H1 (cell line): ENCODE measurements at regions not wholly inside any gene's neighbourhood (a gene's known extent, or its start where the extent isn't known, plus 50 kb on each side); places are given as distances from the start of the nearest gene placed in this dataset.

Source experiments
- CTCF ChIA-PET: fragments of 300-600 bp; sonication (Branson Sonifier 250); formaldehyde crosslinking; loops from one replicate; lab custom pipeline; 2021; ENCODE audit not compliant: partially characterized antibody; lab: Charles Lee
- POLR2A ChIA-PET: fragments of 300-600 bp; sonication (Branson Sonifier 250); formaldehyde crosslinking; loops from one replicate; lab custom pipeline; 2021; ENCODE audit warnings: inconsistent platforms; ENCODE audit not compliant: partially characterized antibody; lab: Charles Lee
- DNase-seq, 2 experiments: peaks; one replicate each; pipeline versions ENCODE4 v3.0.0 to v3.0.0-alpha.2; 2010 to 2022; ENCODE audit warnings: low spot score in 2 of 2, low read depth in 1 of 2, mixed read lengths in 1 of 2
- FAIRE-seq: peaks from 2 replicates; lab custom pipeline; 2011; peaks lifted over from hg19 to GRCh38; lab: Jason Lieb, UNC
- H2AFZ ChIP-seq: 2 replicates; pipeline ENCODE4 v1.8.1; 2012; ENCODE audit warnings: low read length, inconsistent platforms
- H2AK5ac ChIP-seq: 2 replicates; pipeline ENCODE4 v1.6.1; 2013; ENCODE audit warnings: low read depth, low read length
- H2BK120ac ChIP-seq: replicated peaks from 2 replicates; pipeline ENCODE3; 2013; ENCODE audit warnings: low read depth, low read length, inconsistent platforms
- H2BK12ac ChIP-seq: 2 replicates; pipeline ENCODE4 v1.6.1; 2013; ENCODE audit warnings: low read depth, low read length
- H2BK15ac ChIP-seq: 2 replicates; pipeline ENCODE4 v1.6.1; 2013; ENCODE audit warnings: low read length
- H2BK20ac ChIP-seq: 2 replicates; pipeline ENCODE4 v1.6.1; 2013; ENCODE audit warnings: low read length
- H2BK5ac ChIP-seq: 2 replicates; pipeline ENCODE4 v1.6.1; 2013; ENCODE audit warnings: low read depth, low read length
- H3K14ac ChIP-seq: 2 replicates; pipeline ENCODE4 v1.6.1; 2013; ENCODE audit warnings: inconsistent platforms; ENCODE audit not compliant: insufficient read length
- H3K18ac ChIP-seq: 2 replicates; pipeline ENCODE4 v1.6.1; 2013; ENCODE audit warnings: low read length; ENCODE audit errors: extremely low read depth
- H3K23ac ChIP-seq: 2 replicates; pipeline ENCODE4 v1.6.1; 2013; ENCODE audit warnings: inconsistent platforms; ENCODE audit not compliant: insufficient read length
- H3K23me2 ChIP-seq: 2 replicates; pipeline ENCODE4 v1.6.1; 2013; ENCODE audit warnings: low read depth, low read length
- H3K27ac ChIP-seq: 2 replicates; pipeline ENCODE4 v1.6.1; 2011; ENCODE audit warnings: low read depth, low read length, inconsistent platforms
- H3K27me3 ChIP-seq, 4 experiments: replicated peaks in 1 of 4; 1 replicate in 1 of 4; 2 replicates in 3 of 4; pipeline versions ENCODE4 v1.6.1 to v1.8.1; 2011 to 2013; ENCODE audit warnings: low read length in 3 of 4, mild to moderate bottlenecking in 3 of 4, inconsistent platforms in 2 of 4, mixed read lengths in 2 of 4, moderate library complexity in 1 of 4; ENCODE audit not compliant: control insufficient read depth in 3 of 4, insufficient read depth in 3 of 4; ENCODE audit errors: extremely low read depth in 1 of 4
- H3K36me3 ChIP-seq, 4 experiments: 2 replicates each; pipeline versions ENCODE4 v1.6.1 to v1.8.1; 2011 to 2013; ENCODE audit warnings: mild to moderate bottlenecking in 4 of 4, low read length in 3 of 4, moderate library complexity in 2 of 4, control low read depth in 1 of 4, inconsistent platforms in 1 of 4; ENCODE audit not compliant: insufficient read depth in 4 of 4, control insufficient read depth in 2 of 4
- H3K4ac ChIP-seq: replicated peaks from 2 replicates; pipeline ENCODE3; 2013; ENCODE audit warnings: low read length, low read depth, mixed read lengths, inconsistent platforms; ENCODE audit not compliant: insufficient read length
- H3K4me1 ChIP-seq, 4 experiments: replicated peaks in 1 of 4; 1 replicate in 1 of 4; 2 replicates in 3 of 4; pipeline versions ENCODE4 v1.6.1 to v1.8.1; 2011 to 2013; ENCODE audit warnings: low read length in 3 of 4, inconsistent platforms in 2 of 4, mixed read lengths in 1 of 4; ENCODE audit not compliant: insufficient read depth in 4 of 4, control insufficient read depth in 3 of 4
- H3K4me2 ChIP-seq, 2 experiments: 2 replicates each; pipeline versions ENCODE4 v1.6.1 to v1.8.1; 2011 to 2013; ENCODE audit warnings: low read depth in 2 of 2, low read length in 2 of 2, control low read depth in 1 of 2, inconsistent platforms in 1 of 2, mild to moderate bottlenecking in 1 of 2; ENCODE audit not compliant: insufficient read depth in 1 of 2
- H3K4me3 ChIP-seq, 4 experiments: fragments of 200-600, 300-600 bp in 1 of 4; sonication (generic), shearing (Covaris generic), sonication (Bioruptor Twin) in 1 of 4; 2 replicates each; pipeline versions ENCODE4 v1.5.1 to v1.8.1; 2011 to 2016; ENCODE audit warnings: low read length in 4 of 4, low read depth in 3 of 4, control low read depth in 2 of 4, inconsistent platforms in 2 of 4, mild to moderate bottlenecking in 2 of 4, mixed read lengths in 1 of 4, moderate library complexity in 1 of 4; ENCODE audit not compliant: insufficient read depth in 2 of 4; ENCODE audit errors: extremely low read depth in 1 of 4
- H3K56ac ChIP-seq: replicated peaks from 2 replicates; pipeline ENCODE3; 2013; ENCODE audit warnings: low read depth, mild to moderate bottlenecking, mixed read lengths, low read length, inconsistent platforms; ENCODE audit not compliant: insufficient read length
- H3K79me1 ChIP-seq: 2 replicates; pipeline ENCODE4 v1.6.1; 2013; ENCODE audit warnings: low read depth, low read length, control low read depth
- H3K79me2 ChIP-seq, 2 experiments: 2 replicates each; pipeline versions ENCODE4 v1.6.1 to v1.8.1; 2012 to 2013; ENCODE audit warnings: low read length in 2 of 2, mild to moderate bottlenecking in 2 of 2, inconsistent platforms in 1 of 2; ENCODE audit not compliant: insufficient read depth in 2 of 2, control insufficient read depth in 1 of 2
- H3K9ac ChIP-seq, 4 experiments: replicated peaks in 1 of 4; 1 replicate in 1 of 4; 2 replicates in 3 of 4; pipeline versions ENCODE4 v1.6.1 to v1.8.1; 2011 to 2013; ENCODE audit warnings: low read depth in 3 of 4, low read length in 3 of 4, control low read depth in 2 of 4, mild to moderate bottlenecking in 2 of 4, moderate library complexity in 2 of 4, inconsistent platforms in 1 of 4; ENCODE audit errors: extremely low read depth in 1 of 4
- H3K9me3 ChIP-seq, 2 experiments: 2 replicates each; pipeline versions ENCODE4 v1.6.1 to v1.8.1; 2012 to 2013; ENCODE audit warnings: mild to moderate bottlenecking in 2 of 2, moderate library complexity in 2 of 2, control low read depth in 1 of 2, inconsistent platforms in 1 of 2, low read depth in 1 of 2, low read length in 1 of 2, mixed read lengths in 1 of 2; ENCODE audit not compliant: insufficient read depth in 2 of 2
- H4K20me1 ChIP-seq, 2 experiments: replicated peaks in 1 of 2; 2 replicates each; pipeline versions ENCODE3 to v1.8.1; 2011 to 2013; ENCODE audit warnings: inconsistent platforms in 2 of 2, low read length in 2 of 2, mild to moderate bottlenecking in 1 of 2; ENCODE audit not compliant: insufficient read depth in 2 of 2, control insufficient read depth in 1 of 2
- H4K5ac ChIP-seq: 2 replicates; pipeline ENCODE4 v1.6.1; 2013; ENCODE audit warnings: low read length, low read depth, mixed read lengths, inconsistent platforms; ENCODE audit not compliant: insufficient read length
- H4K8ac ChIP-seq: 2 replicates; pipeline ENCODE4 v1.8.0; 2013; ENCODE audit warnings: mild to moderate bottlenecking, moderate library complexity, low read length, inconsistent platforms; ENCODE audit not compliant: insufficient read depth; ENCODE audit errors: extremely low read depth
- H4K91ac ChIP-seq: replicated peaks from 2 replicates; pipeline ENCODE3; 2013; ENCODE audit warnings: low read length, mixed read lengths, inconsistent platforms; ENCODE audit not compliant: insufficient read length
- ATF3 ChIP-seq: IDR thresholded peaks from 2 replicates; pipeline ENCODE4 v1.6.1; 2011; ENCODE audit warnings: low read depth, mild to moderate bottlenecking, low read length; ENCODE audit not compliant: insufficient read depth
- CEBPB ChIP-seq: IDR thresholded peaks from 2 replicates; pipeline ENCODE4 v1.6.1; 2012; ENCODE audit warnings: low read depth, low read length
- CHD1 ChIP-seq: IDR thresholded peaks from 2 replicates; pipeline ENCODE4 v1.6.1; 2012; ENCODE audit warnings: low read depth, low read length, improper control_type of control experiment
- E2F6 ChIP-seq: IDR thresholded peaks from 2 replicates; pipeline ENCODE4 v1.6.1; 2012; ENCODE audit warnings: inconsistent platforms
- JUN ChIP-seq: IDR thresholded peaks from 2 replicates; pipeline ENCODE4 v1.6.1; 2011; ENCODE audit warnings: low read depth, mild to moderate bottlenecking, improper control_type of control experiment, low read length
- SIX5 ChIP-seq: IDR thresholded peaks from 2 replicates; pipeline ENCODE4 v1.6.1; 2011; ENCODE audit warnings: mild to moderate bottlenecking, low read depth, low read length
- SRF ChIP-seq: IDR thresholded peaks from 2 replicates; pipeline ENCODE4 v1.6.1; 2011; ENCODE audit warnings: mild to moderate bottlenecking, low read depth, low read length, moderate library complexity
- WGBS, 2 experiments: shearing (Covaris generic) in 1 of 2; methylation state at CpG; one replicate each; pipeline versions ENCODE4 v1.1.6 to v1.1.7; 2013 to 2015; ENCODE audit warnings: low lambda C conversion rate in 2 of 2, mixed read lengths in 2 of 2, inconsistent platforms in 1 of 2, low coverage in 1 of 2, missing lambda C conversion rate in 1 of 2; ENCODE audit not compliant: insufficient replicate concordance in 2 of 2, insufficient coverage in 1 of 2, insufficient read length in 1 of 2; ENCODE audit errors: extremely low coverage in 1 of 2, missing lambda C conversion rate in 1 of 2; 5-methylcytosine and 5-hydroxymethylcytosine counted together

GRCh38 chr1:20428841-20429240, 57.2 kb downstream of the CAMK2N1 start:
- no peak overlapping the region for H3K4me3 ChIP-seq
- no peak overlapping the region for H2BK15ac ChIP-seq
- H3K56ac ChIP-seq, result no peak overlapping the region
- no peak overlapping the region for H4K91ac ChIP-seq
- H3K9me3 ChIP-seq, result peaks cover 6 to 7% of the 10 kb centered on the region in 2 experiments
- H3K4ac ChIP-seq, result no peak overlapping the region
- no peaks in the 10 kb centered on the region for H3K79me2 ChIP-seq
- H4K8ac ChIP-seq, result no peak overlapping the region
- no peak overlapping the region for H2BK20ac ChIP-seq
- H4K20me1 ChIP-seq, result no peaks in the 10 kb centered on the region
- no peak overlapping the region for H2AFZ ChIP-seq
- no peak overlapping the region for H3K9ac ChIP-seq
- H3K79me1 ChIP-seq, result no peaks in the 10 kb centered on the region
- H3K27me3 ChIP-seq, result peaks cover 0 to 2% (median 0%) of the 10 kb centered on the region in 4 experiments; a peak in 3 of 7 replicates
- H2BK120ac ChIP-seq, result no peak overlapping the region
- POLR2A ChIA-PET, result no interaction called here
- H2BK12ac ChIP-seq, result no peak overlapping the region
- DNase-seq, result no peak
- CTCF ChIA-PET, result interaction anchor here (0.8 to 8.5 kb wide), 22 partner anchors 9 to 507 kb away, joined by 3 to 63 read pairs (median 6); no protein-coding TSS in a partner anchor
- no peak for FAIRE-seq
- H3K23ac ChIP-seq, result no peak overlapping the region
- no peak overlapping the region for H2AK5ac ChIP-seq
- H3K36me3 ChIP-seq, result no peaks in the 10 kb centered on the region
- no peak for TF ChIP-seq SRF
- no peak for TF ChIP-seq SIX5
- no peak for TF ChIP-seq ATF3
- TF ChIP-seq JUN, result no peak
- TF ChIP-seq CEBPB, result no peak
- no peak for TF ChIP-seq CHD1
- no peak for TF ChIP-seq E2F6
- H3K18ac ChIP-seq, result no peak overlapping the region
- H3K14ac ChIP-seq, result no peak overlapping the region
- no peak overlapping the region for H2BK5ac ChIP-seq
- peaks cover 0 to 6% (median 0%) of the 10 kb centered on the region in 4 experiments; a peak in 2 of 7 replicates for H3K4me1 ChIP-seq
- H3K27ac ChIP-seq, result no peak overlapping the region
- no peaks in the 10 kb centered on the region for H3K23me2 ChIP-seq
- H4K5ac ChIP-seq, result no peak overlapping the region
- H3K4me2 ChIP-seq, result no peak overlapping the region
- 79% methylated on average over 6 of the region's 6 CpGs; no CpG with 5 or more reads in 1 of the 2 experiments for WGBS, 2 experiments
